IPS-18a (cell line): ENCODE measurements at regions not wholly inside any gene's neighbourhood (a gene's known extent, or its start where the extent isn't known, plus 50 kb on each side); places are given as distances from the start of the nearest gene placed in this dataset.
"Not testable (repeated sequence)": the region's sequence is repeated elsewhere in the genome, so short reads cannot be mapped to it uniquely, and the experiment has no call there.

ENCODE experiments used
- H3K27ac ChIP-seq: one replicate; pipeline ENCODE4 v1.5.1; 2013; ENCODE audit warnings: low read length
- H3K27me3 ChIP-seq: one replicate; pipeline ENCODE4 v1.6.1; 2013; ENCODE audit warnings: mild to moderate bottlenecking, low read length; ENCODE audit not compliant: control insufficient read depth, insufficient read depth
- H3K36me3 ChIP-seq: one replicate; pipeline ENCODE4 v1.6.1; 2013; ENCODE audit warnings: low read depth, low read length; ENCODE audit not compliant: control insufficient read depth
- H3K4me1 ChIP-seq: one replicate; pipeline ENCODE4 v1.6.1; 2013; ENCODE audit warnings: low read depth, low read length; ENCODE audit not compliant: control insufficient read depth
- H3K4me3 ChIP-seq: one replicate; pipeline ENCODE4 v1.5.1; 2013; ENCODE audit warnings: low read length
- H3K9ac ChIP-seq: one replicate; pipeline ENCODE4 v1.6.1; 2013; ENCODE audit warnings: mild to moderate bottlenecking, low read length, moderate library complexity
- H3K9me3 ChIP-seq: one replicate; pipeline ENCODE4 v1.6.1; 2013; ENCODE audit warnings: low read depth, low read length; ENCODE audit not compliant: control insufficient read depth

DNA sequence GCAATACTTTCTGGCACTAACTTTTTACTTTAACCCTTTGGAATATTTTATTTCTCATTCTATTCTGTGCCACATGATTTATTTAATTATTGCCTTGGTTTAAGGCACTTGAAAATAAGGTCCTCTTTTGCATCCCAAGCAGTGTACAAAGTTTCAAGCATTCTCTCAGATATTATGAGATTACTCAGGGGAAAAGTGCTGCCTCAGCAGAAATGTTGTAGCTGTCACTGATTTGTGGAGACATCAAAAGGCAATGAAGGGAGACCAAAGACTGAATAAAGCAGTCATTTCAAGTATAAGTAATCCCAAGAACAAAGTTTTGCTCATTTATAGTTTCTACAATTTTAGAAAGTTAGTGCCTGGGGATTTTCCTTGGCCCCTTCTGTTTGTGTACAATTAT lies 253.0 kb downstream of the RNF144B start:
- no peaks in the 10 kb centered on the region for H3K9me3 ChIP-seq
- H3K27ac ChIP-seq, result no peak overlapping the region
- H3K9ac ChIP-seq, result no peak overlapping the region
- no peaks in the 10 kb centered on the region for H3K4me1 ChIP-seq
- H3K27me3 ChIP-seq, result no peaks in the 10 kb centered on the region
- no peak overlapping the region for H3K4me3 ChIP-seq
- H3K36me3 ChIP-seq, result no peaks in the 10 kb centered on the region

DNA sequence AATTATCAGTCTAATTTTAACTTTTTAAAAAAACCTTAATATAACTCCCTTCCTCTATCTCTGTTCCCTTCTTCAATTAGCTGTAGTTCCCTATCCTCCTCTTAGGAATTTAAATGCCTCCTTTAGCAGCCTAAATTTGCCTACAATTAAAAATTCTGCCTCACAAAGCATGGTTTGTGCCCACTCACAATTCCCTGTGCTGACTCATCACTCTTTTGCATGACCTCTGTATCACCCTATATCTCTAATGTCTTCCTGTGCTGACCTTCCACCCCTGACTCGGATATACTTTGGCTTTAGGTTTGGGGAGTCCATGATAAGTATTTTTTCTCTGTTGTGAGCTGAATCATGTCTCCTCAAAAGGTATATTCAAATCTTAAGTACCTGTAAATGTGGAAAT lies 253.6 kb downstream of the RNF144B start:
- H3K27me3 ChIP-seq, result no peaks in the 10 kb centered on the region
- H3K4me3 ChIP-seq, result no peak overlapping the region
- H3K36me3 ChIP-seq, result no peaks in the 10 kb centered on the region
- H3K27ac ChIP-seq, result no peak overlapping the region
- no peaks in the 10 kb centered on the region for H3K9me3 ChIP-seq
- H3K9ac ChIP-seq, result no peak overlapping the region
- H3K4me1 ChIP-seq, result no peaks in the 10 kb centered on the region

DNA sequence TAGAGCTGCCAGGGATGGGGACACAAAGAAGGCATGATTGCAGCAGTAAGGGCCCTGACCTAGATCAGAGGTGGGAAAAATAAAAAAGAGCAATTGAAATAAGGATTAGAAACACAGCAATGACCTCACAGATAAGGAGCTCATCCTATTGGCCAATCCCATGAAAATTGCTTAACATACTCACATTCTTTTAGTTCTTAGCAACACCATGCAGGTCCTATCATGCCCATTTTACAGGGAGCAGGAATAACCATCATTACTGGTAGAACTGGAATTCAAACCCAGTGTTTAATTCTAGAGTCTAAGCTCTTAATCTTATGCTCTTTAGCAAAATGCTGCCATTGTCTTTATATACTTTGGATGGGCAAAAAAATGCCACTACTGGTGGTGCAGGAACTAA lies 267.7 kb downstream of the RNF144B start:
- Histone ChIP-seq H3K9me3 (no peaks in the 10 kb centered on the region), H3K27me3 (no peaks in the 10 kb centered on the region), H3K36me3 (no peaks in the 10 kb centered on the region), H3K9ac (no peak overlapping the region), H3K4me3 (no peak overlapping the region), H3K27ac (no peak overlapping the region), H3K4me1 (no peaks in the 10 kb centered on the region)

DNA sequence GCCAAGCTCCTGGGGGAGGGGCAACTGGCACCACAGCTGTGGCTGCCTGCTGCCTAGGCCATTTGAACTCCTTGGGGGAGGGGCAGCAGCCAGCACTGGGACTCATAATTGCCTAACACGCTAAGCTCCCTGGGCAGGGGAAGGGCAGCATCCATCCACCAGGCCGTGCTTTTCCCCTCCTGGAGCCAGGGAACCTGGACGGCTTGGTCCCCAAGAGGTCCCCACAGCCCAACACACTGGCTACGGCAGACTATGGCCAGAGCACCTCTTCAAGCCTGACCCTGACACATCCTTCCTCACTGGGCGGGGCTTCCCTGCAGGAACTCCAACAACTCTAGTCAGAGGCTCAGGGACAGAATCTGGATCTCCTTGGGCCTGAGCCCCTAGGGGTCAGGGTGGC lies 269.4 kb downstream of the RNF144B start:
- Histone ChIP-seq H3K36me3 (no peaks in the 10 kb centered on the region), H3K9me3 (no peaks in the 10 kb centered on the region), H3K27me3 (no peaks in the 10 kb centered on the region), H3K4me1 (no peaks in the 10 kb centered on the region), H3K4me3 (no peak overlapping the region), H3K27ac (no peak overlapping the region), H3K9ac (no peak overlapping the region)

DNA sequence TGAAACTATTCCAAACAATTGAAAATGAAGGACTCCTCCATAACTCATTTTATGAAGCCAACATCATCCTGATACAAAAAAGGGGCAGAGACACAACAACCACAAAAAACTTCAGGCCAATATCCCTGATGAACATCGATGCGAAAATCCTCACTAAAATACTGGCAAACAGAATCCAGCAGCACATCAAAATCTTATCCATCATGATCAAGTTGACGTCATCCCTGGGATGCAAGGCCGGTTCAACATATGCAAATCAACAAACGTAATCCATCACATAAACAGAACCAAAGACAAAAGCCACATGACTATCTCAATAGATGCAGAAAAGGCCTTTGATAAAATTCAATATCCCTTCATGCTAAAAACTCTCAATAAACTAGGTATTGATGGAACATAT lies 272.8 kb downstream of the RNF144B start:
- H3K36me3 ChIP-seq, H3K4me1 ChIP-seq, H3K9me3 ChIP-seq, H3K9ac ChIP-seq, H3K27me3 ChIP-seq, H3K27ac ChIP-seq, H3K4me3 ChIP-seq: not testable (repeated sequence)

DNA sequence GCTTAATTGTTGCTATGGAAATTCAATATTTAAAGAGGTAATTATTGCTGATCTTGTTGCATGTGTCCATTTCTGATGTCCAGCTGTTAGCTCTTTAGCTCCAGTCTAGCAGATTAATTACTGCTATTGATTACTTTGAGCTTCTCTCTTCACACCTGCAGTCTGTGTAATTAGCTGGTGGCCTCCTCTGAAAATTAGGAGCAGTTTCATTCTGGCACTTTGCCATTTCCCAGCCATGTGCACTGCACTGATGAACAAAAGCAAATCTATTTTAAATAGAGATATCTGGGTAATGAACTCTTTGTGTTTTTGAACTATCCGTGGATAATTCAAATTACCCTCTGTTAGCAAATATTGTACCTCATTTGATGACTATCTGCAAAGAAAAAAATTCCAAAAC lies 275.9 kb downstream of the RNF144B start:
- no peaks in the 10 kb centered on the region for H3K27me3 ChIP-seq
- H3K9me3 ChIP-seq, result no peaks in the 10 kb centered on the region
- no peaks in the 10 kb centered on the region for H3K4me1 ChIP-seq
- no peak overlapping the region for H3K4me3 ChIP-seq
- H3K36me3 ChIP-seq, result no peaks in the 10 kb centered on the region
- no peak overlapping the region for H3K9ac ChIP-seq
- H3K27ac ChIP-seq, result no peak overlapping the region

DNA sequence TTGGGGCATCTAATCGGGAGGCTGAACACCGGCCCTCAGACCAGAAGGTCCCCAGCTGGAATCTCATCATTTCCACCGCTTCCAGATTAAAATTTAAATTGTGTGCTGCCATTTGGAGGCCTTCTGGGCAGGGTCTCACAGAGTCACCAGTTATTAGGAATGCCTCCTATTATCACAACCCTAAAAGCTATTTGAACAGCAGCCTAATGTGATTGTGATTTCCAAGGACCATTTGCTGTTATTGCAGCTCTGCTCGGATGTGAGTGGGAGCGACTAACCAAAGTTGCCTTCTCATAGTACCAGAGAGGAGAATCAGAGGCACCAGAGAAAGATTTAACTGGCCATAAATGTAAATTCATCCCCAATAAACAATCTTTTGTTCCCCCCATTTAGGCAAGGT lies 277.3 kb downstream of the RNF144B start:
- Histone ChIP-seq H3K4me3 (no peak overlapping the region), H3K36me3 (no peaks in the 10 kb centered on the region), H3K9ac (no peak overlapping the region), H3K9me3 (no peaks in the 10 kb centered on the region), H3K27me3 (no peaks in the 10 kb centered on the region), H3K4me1 (no peaks in the 10 kb centered on the region), H3K27ac (no peak overlapping the region)

DNA sequence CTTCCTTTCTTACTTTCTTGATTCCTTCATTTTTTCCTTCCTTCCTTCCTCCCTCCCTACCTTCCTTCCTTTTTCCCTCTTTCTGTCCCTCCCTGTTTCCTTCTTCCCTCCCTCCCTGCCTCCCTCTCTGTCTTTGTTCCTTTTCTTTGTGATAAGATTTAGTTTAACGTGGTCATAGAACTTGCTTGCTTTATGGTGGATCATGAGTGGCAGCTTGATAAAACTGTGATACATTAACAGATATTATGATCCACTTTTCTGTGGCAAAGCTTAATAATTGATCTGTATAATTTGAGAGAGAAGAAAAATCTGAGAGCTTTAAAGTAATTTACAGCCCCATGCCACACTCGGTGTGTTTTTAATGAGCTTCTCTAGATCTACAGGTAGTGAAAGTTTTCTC lies 280.5 kb downstream of the RNF144B start:
- H3K4me3 ChIP-seq, result no peak overlapping the region
- no peaks in the 10 kb centered on the region for H3K36me3 ChIP-seq
- H3K9me3 ChIP-seq, result no peaks in the 10 kb centered on the region
- no peaks in the 10 kb centered on the region for H3K4me1 ChIP-seq
- H3K27ac ChIP-seq, result no peak overlapping the region
- no peak overlapping the region for H3K9ac ChIP-seq
- H3K27me3 ChIP-seq, result no peaks in the 10 kb centered on the region

DNA sequence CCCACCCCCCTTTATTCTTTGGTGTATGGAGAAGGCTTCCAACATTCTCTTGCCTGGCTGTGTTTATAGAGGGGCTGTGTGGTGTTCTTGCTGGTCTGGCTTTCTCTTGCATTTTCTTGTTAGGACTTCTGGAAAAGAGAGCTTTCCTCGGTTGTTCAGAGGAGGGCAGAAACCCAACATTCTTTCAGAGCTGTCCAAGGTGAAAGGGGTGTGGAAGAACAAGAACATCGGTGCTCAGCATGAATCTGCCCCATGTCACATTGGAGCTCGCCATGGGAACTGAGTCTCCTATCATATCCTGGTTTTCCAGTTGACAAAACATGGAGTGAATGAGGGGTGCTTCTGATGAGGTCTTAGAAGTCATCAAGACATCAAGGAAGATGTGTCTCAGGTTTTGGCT lies 281.8 kb downstream of the RNF144B start:
- Histone ChIP-seq H3K9ac (no peak overlapping the region), H3K9me3 (no peaks in the 10 kb centered on the region), H3K4me1 (no peaks in the 10 kb centered on the region), H3K27me3 (no peaks in the 10 kb centered on the region), H3K36me3 (no peaks in the 10 kb centered on the region), H3K4me3 (no peak overlapping the region), H3K27ac (no peak overlapping the region)

DNA sequence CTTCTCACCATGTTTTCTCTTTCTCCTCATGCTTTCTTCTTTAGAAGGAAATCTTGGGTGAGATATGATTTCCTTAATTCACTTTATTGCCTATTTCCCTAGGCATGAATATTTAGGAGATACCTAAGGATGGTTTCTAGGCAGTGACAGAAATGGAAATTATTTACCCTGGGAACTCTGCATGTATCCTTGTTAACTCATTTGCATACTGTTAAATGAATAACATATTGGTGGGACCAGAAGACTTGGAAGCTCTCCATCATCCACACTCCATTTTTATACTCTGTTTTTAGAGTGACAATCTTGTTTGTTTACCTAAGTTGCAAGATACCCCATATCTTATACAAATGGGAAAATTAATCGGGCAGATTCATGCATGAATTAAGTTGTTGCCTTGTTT lies 285.7 kb downstream of the RNF144B start:
- Histone ChIP-seq H3K9ac (no peak overlapping the region), H3K4me3 (no peak overlapping the region), H3K27ac (no peak overlapping the region), H3K36me3 (no peaks in the 10 kb centered on the region), H3K9me3 (no peaks in the 10 kb centered on the region), H3K4me1 (no peaks in the 10 kb centered on the region), H3K27me3 (no peaks in the 10 kb centered on the region)

DNA sequence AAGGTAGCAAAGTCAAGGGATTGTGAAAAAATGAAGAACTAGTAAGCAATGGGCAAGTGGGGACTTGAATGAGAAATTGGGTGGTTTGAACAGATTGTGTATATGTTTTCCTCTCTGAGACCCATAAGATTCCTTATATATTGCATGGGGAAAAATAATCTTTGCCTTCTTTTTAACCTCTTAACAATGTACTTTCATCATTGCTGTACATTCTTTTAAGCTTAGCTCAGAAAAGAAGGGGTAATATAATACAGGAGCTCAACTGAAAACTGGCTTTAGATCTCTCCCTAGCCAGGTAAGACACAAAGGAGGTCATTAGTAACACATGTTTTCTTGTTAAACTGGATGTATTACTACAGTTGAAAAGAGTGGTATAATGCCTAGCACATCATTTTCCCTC lies 287.2 kb downstream of the RNF144B start:
- Histone ChIP-seq H3K9ac (no peak overlapping the region), H3K9me3 (no peaks in the 10 kb centered on the region), H3K36me3 (no peaks in the 10 kb centered on the region), H3K4me1 (no peaks in the 10 kb centered on the region), H3K4me3 (no peak overlapping the region), H3K27ac (no peak overlapping the region), H3K27me3 (no peaks in the 10 kb centered on the region)

DNA sequence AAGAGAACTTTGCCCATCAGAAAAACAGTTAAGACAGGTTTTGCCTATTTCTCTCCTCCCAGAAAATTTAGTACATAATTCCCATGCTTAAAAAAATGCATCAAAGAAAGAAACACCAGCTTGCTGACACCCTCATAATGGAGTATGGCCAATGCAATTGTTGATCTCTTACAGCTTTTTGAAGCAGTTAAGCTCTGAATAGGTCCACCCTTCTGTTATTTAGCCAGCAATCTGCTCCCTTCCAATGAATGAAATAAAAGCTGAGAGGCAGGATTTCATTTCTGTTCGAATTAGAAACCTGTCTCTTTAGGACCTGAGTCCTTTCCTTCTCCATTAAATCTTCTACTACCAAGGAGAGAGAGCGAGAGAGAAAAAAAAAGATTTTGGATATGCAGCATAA lies 288.7 kb downstream of the RNF144B start:
- no peaks in the 10 kb centered on the region for H3K36me3 ChIP-seq
- H3K9me3 ChIP-seq, result no peaks in the 10 kb centered on the region
- no peaks in the 10 kb centered on the region for H3K4me1 ChIP-seq
- H3K27ac ChIP-seq, result no peak overlapping the region
- H3K9ac ChIP-seq, result no peak overlapping the region
- no peak overlapping the region for H3K4me3 ChIP-seq
- no peaks in the 10 kb centered on the region for H3K27me3 ChIP-seq

DNA sequence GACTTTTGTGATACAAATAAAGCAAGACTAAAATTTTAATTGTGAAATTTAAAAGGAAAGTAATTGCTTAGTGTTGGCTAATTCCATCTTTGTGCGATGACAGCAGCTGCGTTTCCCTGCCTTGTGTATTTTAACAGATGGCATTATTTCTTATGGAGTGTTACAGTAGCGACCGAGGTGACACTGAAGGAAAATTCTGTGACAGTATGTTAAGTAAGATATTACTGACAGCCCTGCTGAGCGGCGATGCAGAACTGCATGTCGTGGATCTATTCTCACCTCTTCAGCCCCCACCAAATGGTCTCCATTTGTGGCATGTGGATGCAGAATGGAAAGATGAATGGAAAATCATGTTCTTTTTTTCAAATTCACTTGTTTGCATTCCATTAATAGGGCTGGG lies 289.4 kb downstream of the RNF144B start:
- Histone ChIP-seq H3K27ac (no peak overlapping the region), H3K27me3 (no peaks in the 10 kb centered on the region), H3K9me3 (no peaks in the 10 kb centered on the region), H3K4me1 (no peaks in the 10 kb centered on the region), H3K4me3 (no peak overlapping the region), H3K36me3 (no peaks in the 10 kb centered on the region), H3K9ac (no peak overlapping the region)
